ENCODE measurements at regions not wholly inside any gene's neighbourhood (a gene's known extent, or its start where the extent isn't known, plus 50 kb on each side); places are given as distances from the start of the nearest gene placed in this dataset.

GRCh38 chr9:87180361-87180760 lies 233.1 kb upstream of the GAS1 start:
- Histone ChIP-seq H3K27me3 (ENCODE audit: insufficient read depth, low read length) (no peaks in the 10 kb centered on the region), H3K9me3 (ENCODE audit: control insufficient read depth, low read depth, low read length) (no peaks in the 10 kb centered on the region), H3K79me1 (ENCODE audit: insufficient read depth, low read depth, low read length, poor library complexity, severe bottlenecking) (no peaks in the 10 kb centered on the region), H2BK5ac (ENCODE audit: insufficient read length, low read length) (no peak overlapping the region), H3K4me2 (ENCODE audit: insufficient read depth, insufficient read length, low read length) (no peak overlapping the region), H3K14ac (ENCODE audit: insufficient read depth, low read length) (no peak overlapping the region), H2BK120ac (ENCODE audit: low read depth, low read length, poor library complexity, severe bottlenecking) (no peak overlapping the region), H2BK20ac (ENCODE audit: low read depth, low read length, poor library complexity, severe bottlenecking) (no peak overlapping the region), H3K23ac (ENCODE audit: insufficient read length, low read depth, low read length) (no peak overlapping the region), H3K18ac (ENCODE audit: insufficient read length, low read depth, low read length) (no peak overlapping the region), H3K79me2 (ENCODE audit: insufficient read depth, low read length) (no peaks in the 10 kb centered on the region), H3K56ac (ENCODE audit: insufficient read length, low read depth, low read length) (no peak overlapping the region), H4K91ac (ENCODE audit: insufficient read length, low read depth, low read length) (no peak overlapping the region), H3K27ac (ENCODE audit: insufficient read length, low read depth, low read length) (no peak overlapping the region), H3K9ac (ENCODE audit: extremely low read depth, insufficient read length, low read length) (no peak overlapping the region), H2AK5ac (ENCODE audit: insufficient read length, low read length) (no peak overlapping the region), H4K8ac (replicated peaks; ENCODE audit: insufficient read length, low read depth, low read length) (no peak overlapping the region), H3K23me2 (ENCODE audit: insufficient read length, low read depth, low read length, poor library complexity, severe bottlenecking) (no peaks in the 10 kb centered on the region), H4K20me1 (ENCODE audit: control insufficient read depth, insufficient read depth, insufficient read length) (no peaks in the 10 kb centered on the region), H3K4ac (ENCODE audit: low read depth, low read length) (no peak overlapping the region), H3K4me1 (ENCODE audit: insufficient read depth, low read length) (no peaks in the 10 kb centered on the region; the same call in 1 of the 2 replicates), H3T11ph (ENCODE audit: low read length) (no peak overlapping the region), H4K5ac (ENCODE audit: insufficient read length, low read depth, low read length) (no peak overlapping the region), H2BK15ac (ENCODE audit: low read depth, low read length) (no peak overlapping the region), H2BK12ac (ENCODE audit: insufficient read length, low read depth, low read length) (no peak overlapping the region), H2AFZ (ENCODE audit: low read length) (no peak overlapping the region)
- no peak overlapping the region for H3K27ac Mint-ChIP-seq
- no peaks in the 10 kb centered on the region for H3K9me3 Mint-ChIP-seq
- no peak for DNase-seq
- no CpG with 5 or more reads among the region's 5 CpGs for WGBS (ENCODE audit: extremely low coverage, insufficient read length, low lambda C conversion rate)
- TF ChIP-seq CTCF (conservative IDR thresholded peaks at IDR 0.05) = no peak
- no peaks in the 10 kb centered on the region for H3K36me3 Mint-ChIP-seq (ENCODE audit: insufficient read depth in 1 of 3, low read depth in 3 of 3)
- H3K4me3 Mint-ChIP-seq = no peak overlapping the region
- peaks cover 6 to 8% of the 10 kb centered on the region in 2 experiments for H3K4me1 Mint-ChIP-seq
- H3K27me3 Mint-ChIP-seq (ENCODE audit: low read depth) = peaks cover 2% of the 10 kb centered on the region
